ENCODE measurements at regions not wholly inside any gene's neighbourhood (a gene's known extent, or its start where the extent isn't known, plus 50 kb on each side); places are given as distances from the start of the nearest gene placed in this dataset.

DNA sequence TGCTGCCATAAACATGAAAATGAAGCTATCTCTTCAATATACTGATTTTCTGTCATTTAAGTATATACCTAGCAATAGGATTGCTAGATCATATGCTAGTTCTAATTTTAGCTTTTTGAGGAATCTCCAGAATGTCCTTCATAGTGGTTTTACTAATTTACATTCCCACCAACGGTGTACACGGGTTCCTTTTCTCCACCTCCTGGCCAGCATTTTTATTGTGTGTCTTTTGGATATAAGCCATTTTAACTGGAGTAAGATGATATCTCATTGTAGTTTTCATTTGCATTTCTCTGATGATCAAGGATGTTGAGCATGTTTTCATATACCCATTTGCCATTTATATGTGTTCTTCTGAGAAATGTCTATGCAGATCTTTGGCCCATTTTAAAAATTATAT is 446.5 kb downstream of the GABRG2 start:
- H3K4me3 ChIP-seq (ENCODE audit: low read length): no peak overlapping the region
- TF ChIP-seq, protein P1, sequence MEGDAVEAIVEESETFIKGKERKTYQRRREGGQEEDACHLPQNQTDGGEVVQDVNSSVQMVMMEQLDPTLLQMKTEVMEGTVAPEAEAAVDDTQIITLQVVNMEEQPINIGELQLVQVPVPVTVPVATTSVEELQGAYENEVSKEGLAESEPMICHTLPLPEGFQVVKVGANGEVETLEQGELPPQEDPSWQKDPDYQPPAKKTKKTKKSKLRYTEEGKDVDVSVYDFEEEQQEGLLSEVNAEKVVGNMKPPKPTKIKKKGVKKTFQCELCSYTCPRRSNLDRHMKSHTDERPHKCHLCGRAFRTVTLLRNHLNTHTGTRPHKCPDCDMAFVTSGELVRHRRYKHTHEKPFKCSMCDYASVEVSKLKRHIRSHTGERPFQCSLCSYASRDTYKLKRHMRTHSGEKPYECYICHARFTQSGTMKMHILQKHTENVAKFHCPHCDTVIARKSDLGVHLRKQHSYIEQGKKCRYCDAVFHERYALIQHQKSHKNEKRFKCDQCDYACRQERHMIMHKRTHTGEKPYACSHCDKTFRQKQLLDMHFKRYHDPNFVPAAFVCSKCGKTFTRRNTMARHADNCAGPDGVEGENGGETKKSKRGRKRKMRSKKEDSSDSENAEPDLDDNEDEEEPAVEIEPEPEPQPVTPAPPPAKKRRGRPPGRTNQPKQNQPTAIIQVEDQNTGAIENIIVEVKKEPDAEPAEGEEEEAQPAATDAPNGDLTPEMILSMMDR (IDR thresholded peaks at IDR 0.05; ENCODE audit: insufficient read depth, low read depth, low read length, missing control alignments): no peak
- DNase-seq (ENCODE audit: low read depth): no peak

DNA sequence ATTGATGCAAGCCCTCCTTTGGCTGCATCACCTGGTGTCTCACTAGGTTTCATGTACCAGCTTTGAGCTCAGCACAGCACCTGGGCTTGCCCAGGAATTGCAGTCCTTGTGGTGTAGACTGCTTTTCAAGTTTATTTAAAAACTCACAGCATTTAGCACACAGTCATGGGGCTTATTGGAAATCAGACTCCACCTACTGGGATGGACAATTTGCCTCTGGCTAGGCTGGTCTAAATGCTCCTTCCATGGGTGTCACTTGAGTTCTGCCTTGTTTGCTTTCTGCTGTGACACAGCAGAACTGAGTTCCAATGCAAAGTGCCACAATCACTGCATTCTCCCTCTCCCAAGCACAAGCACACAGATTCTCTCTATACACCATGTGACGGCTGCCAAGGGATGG is 453.3 kb downstream of the GABRG2 start:
- TF ChIP-seq, protein P1 (IDR thresholded peaks at IDR 0.05; ENCODE audit: insufficient read depth, low read depth, low read length, missing control alignments): no peak

DNA sequence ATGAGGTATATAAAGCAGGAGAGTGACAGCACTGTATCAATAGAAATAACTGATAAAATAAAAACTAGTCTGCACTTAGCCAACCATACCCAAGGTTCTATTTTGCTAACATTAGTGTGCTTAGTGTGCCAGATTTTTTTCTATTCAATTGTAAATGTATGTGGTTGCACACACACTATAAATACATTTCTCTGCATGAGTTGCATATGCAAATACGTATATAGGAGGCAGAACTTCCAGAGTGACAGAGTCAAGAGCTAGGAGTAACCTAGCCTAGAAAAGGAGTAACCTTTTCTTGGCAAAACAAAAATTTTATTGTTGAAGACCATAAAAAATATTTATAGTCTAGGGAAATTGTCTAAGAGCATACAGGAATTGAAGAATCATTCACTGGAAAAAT is 461.6 kb downstream of the GABRG2 start:
- H3K4me3 ChIP-seq (ENCODE audit: low read length): no peak overlapping the region
- TF ChIP-seq, protein P1 (IDR thresholded peaks at IDR 0.05; ENCODE audit: insufficient read depth, low read depth, low read length, missing control alignments): no peak
- no peak for DNase-seq (ENCODE audit: low read depth)

More for the DNA sequence above, 453.3 kb downstream of the GABRG2 start:
- no peak for DNase-seq (ENCODE audit: low read depth)
- no peak overlapping the region for H3K4me3 ChIP-seq (ENCODE audit: low read length)

DNA sequence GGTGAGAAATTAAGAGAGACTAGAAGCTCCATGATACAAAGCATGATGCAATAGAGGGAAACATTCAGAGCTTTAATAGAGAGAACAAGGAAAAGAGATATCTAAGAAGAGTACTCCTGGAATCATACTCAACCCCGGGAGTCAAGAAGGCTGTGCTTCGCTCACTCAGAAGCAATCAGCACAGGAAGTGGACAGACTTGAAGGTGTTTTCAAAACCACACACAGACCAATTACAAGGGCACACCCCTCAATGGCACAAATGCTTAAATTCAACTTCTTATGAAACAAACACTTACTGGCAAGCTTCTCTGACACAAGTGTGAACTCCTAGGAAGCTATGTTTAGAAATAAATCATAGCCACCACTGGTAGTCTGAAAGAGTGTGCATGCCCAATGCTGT is 462.3 kb downstream of the GABRG2 start:
- DNase-seq (ENCODE audit: low read depth): no peak
- TF ChIP-seq, protein P1 (IDR thresholded peaks at IDR 0.05; ENCODE audit: insufficient read depth, low read depth, low read length, missing control alignments): no peak
- no peak overlapping the region for H3K4me3 ChIP-seq (ENCODE audit: low read length)

DNA sequence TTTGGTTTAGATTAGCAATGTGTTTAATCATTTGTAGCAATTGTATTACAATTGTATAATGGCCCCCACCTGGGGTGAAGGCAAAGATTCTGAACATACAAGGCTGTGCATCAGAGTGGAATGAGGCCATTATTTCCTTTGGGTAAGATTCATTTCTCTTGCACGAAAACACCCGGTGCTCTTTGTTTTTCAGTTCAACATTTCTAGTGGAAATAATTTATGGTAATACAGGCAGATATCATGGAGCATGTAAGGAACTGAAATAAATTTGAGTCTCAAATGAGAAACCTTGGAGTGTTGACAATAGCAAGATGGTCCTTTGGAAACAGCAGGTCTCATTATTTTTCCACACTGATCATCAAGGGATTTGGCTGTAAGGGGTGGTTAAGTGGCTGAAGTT is 475.9 kb downstream of the GABRG2 start:
- H3K4me3 ChIP-seq (ENCODE audit: low read length): no peak overlapping the region
- TF ChIP-seq, protein P1 (IDR thresholded peaks at IDR 0.05; ENCODE audit: insufficient read depth, low read depth, low read length, missing control alignments): no peak
- no peak for DNase-seq (ENCODE audit: low read depth)

DNA sequence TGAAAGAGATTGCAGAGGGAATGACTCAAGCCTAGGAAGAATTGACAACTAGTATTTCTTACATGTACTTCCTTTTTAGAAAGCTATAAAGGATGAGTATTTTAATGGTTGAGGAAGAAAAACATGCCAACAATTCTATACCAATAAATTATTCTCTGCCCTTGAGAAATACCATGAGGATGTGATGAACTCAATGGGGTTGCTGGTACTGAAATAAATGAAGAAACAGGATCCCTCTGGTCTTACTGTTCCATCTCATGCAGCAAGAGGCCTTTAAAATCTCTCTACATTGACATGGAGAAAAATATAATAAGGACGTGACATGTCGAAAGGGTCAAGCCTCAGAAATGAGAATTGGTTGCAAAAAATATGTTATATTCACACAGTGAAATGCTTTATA is 477.3 kb downstream of the GABRG2 start:
- no peak for DNase-seq (ENCODE audit: low read depth)
- TF ChIP-seq, protein P1 (IDR thresholded peaks at IDR 0.05; ENCODE audit: insufficient read depth, low read depth, low read length, missing control alignments): no peak

DNA sequence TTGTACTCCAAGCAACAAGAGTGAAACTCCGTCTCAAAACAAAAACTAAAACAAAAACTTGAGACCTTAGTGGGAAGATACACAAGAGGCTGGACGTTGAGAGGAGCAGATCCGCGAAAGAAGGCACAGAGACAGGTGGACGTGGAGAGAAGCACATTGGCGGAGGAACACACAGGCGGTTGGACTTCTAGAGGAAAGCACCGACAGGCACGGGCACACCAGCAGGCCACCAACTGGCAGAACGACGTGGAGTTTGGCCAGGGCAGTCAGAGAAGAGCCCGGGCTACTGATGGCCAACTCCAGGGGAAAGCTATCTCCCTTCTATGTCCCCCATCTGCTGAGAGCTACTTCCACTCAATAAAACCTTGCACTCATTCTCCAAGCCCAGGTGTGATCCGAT is 482.7 kb downstream of the GABRG2 start:
- no peak for DNase-seq (ENCODE audit: low read depth)
- no peak overlapping the region for H3K4me3 ChIP-seq (ENCODE audit: low read length)
- TF ChIP-seq, protein P1 (IDR thresholded peaks at IDR 0.05; ENCODE audit: insufficient read depth, low read depth, low read length, missing control alignments): no peak

More for the DNA sequence above, 477.3 kb downstream of the GABRG2 start:
- no peak overlapping the region for H3K4me3 ChIP-seq (ENCODE audit: low read length)

Measured in epithelial cell of esophagus (primary cell).